Lung (tissue), 11 donors: ENCODE measurements at regions not wholly inside any gene's neighbourhood (a gene's known extent, or its start where the extent isn't known, plus 50 kb on each side); places are given as distances from the start of the nearest gene placed in this dataset.

Experiments
- ATAC-seq: fragments of 200-7000 bp; cut with Tn5 transposase; one replicate; pipeline ENCODE4 v1.9.1; 2020; ENCODE audit warnings: moderate number of reproducible peaks; ENCODE audit not compliant: insufficient read depth, low FRiP score
- DNase-seq, 3 donors: peaks; one replicate each; pipeline ENCODE4 v3.0.0-alpha.2; 2013 to 2017
- H3K27ac ChIP-seq, 2 donors: one replicate each; pipeline ENCODE4 v1.5.1; 2013; ENCODE audit warnings: mild to moderate bottlenecking in 2 of 2, moderate library complexity in 2 of 2, control low read depth in 1 of 2, inconsistent platforms in 1 of 2, low read depth in 1 of 2, low read length in 1 of 2
- H3K27me3 ChIP-seq, 3 donors: one replicate each; pipeline ENCODE4 v1.5.1; 2013; ENCODE audit warnings: low read length in 2 of 3; ENCODE audit not compliant: control insufficient read depth in 3 of 3, insufficient read depth in 3 of 3
- H3K36me3 ChIP-seq, 4 donors: one replicate each; pipeline ENCODE4 v1.5.1; 2013; ENCODE audit warnings: low read length in 4 of 4, mild to moderate bottlenecking in 1 of 4, moderate library complexity in 1 of 4; ENCODE audit not compliant: control insufficient read depth in 4 of 4, insufficient read depth in 4 of 4
- H3K4me1 ChIP-seq, 5 donors: one replicate each; pipeline ENCODE4 v1.5.1; 2013; ENCODE audit warnings: low read length in 5 of 5, mild to moderate bottlenecking in 2 of 5, moderate library complexity in 1 of 5; ENCODE audit not compliant: control insufficient read depth in 5 of 5, insufficient read depth in 5 of 5
- H3K4me3 ChIP-seq: one replicate; pipeline ENCODE4 v1.5.1; 2013; ENCODE audit warnings: mild to moderate bottlenecking, control low read depth, moderate library complexity
- H3K9ac ChIP-seq, 2 donors: one replicate each; pipeline ENCODE4 v1.5.1; 2013; ENCODE audit warnings: low read length in 2 of 2, control low read depth in 1 of 2; ENCODE audit not compliant: insufficient read depth in 1 of 2
- H3K9me3 ChIP-seq, 4 donors: one replicate each; pipeline ENCODE4 v1.5.1; 2013; ENCODE audit warnings: low read length in 3 of 4, mild to moderate bottlenecking in 1 of 4, moderate library complexity in 1 of 4; ENCODE audit not compliant: control insufficient read depth in 4 of 4, insufficient read depth in 3 of 4
- CTCF ChIP-seq: IDR thresholded peaks from 2 replicates; pipeline ENCODE4 v1.5.1; 2012; ENCODE audit warnings: mild to moderate bottlenecking; ENCODE audit errors: control extremely low read depth, extremely low read depth
- WGBS, 2 donors: extraction: QIAGEN DNeasy Blood & Tissue Kit; methylation state at CpG; one replicate each; pipeline ENCODE4 v1.1.7; 2013; 5-methylcytosine and 5-hydroxymethylcytosine counted together
- donor health status: control.
- donor health status: control.
- donor health status: Bipolar disorder and iron deficiency.
- donor health status: healthy.
- donor health status: DM: yes; HTN: yes; CAD: no.

GRCh38 chr6:167577891-167578361 is 248.8 kb upstream of the AFDN start:
- H3K4me1 ChIP-seq = peaks cover 0 to 27% (median 1%) of the 10 kb centered on the region in 5 donors
- H3K27ac ChIP-seq = no peak overlapping the region
- H3K27me3 ChIP-seq = no peaks in the 10 kb centered on the region
- DNase-seq = no peak
- no peaks in the 10 kb centered on the region for H3K9me3 ChIP-seq
- H3K9ac ChIP-seq = no peak overlapping the region
- no peak for TF ChIP-seq CTCF
- ATAC-seq = no peak
- WGBS, 2 donors = 71 to 78% methylated on average over 13 of the region's 13 CpGs
- H3K4me3 ChIP-seq = no peak overlapping the region
- H3K36me3 ChIP-seq = no peaks in the 10 kb centered on the region

GRCh38 chr6:167578371-167578901 is 248.3 kb upstream of the AFDN start:
- no peak overlapping the region for H3K4me3 ChIP-seq
- no peak overlapping the region for H3K27ac ChIP-seq
- H3K9me3 ChIP-seq = peaks cover 0 to 4% (median 0%) of the 10 kb centered on the region in 4 donors
- WGBS, 2 donors = 93 to 95% methylated on average over 16 of the region's 16 CpGs
- no peaks in the 10 kb centered on the region for H3K36me3 ChIP-seq
- H3K9ac ChIP-seq = no peak overlapping the region
- peaks cover 0 to 22% (median 0%) of the 10 kb centered on the region in 5 donors for H3K4me1 ChIP-seq
- ATAC-seq (no peak), DNase-seq (no peak)
- H3K27me3 ChIP-seq = no peaks in the 10 kb centered on the region
- no peak for TF ChIP-seq CTCF

DNA sequence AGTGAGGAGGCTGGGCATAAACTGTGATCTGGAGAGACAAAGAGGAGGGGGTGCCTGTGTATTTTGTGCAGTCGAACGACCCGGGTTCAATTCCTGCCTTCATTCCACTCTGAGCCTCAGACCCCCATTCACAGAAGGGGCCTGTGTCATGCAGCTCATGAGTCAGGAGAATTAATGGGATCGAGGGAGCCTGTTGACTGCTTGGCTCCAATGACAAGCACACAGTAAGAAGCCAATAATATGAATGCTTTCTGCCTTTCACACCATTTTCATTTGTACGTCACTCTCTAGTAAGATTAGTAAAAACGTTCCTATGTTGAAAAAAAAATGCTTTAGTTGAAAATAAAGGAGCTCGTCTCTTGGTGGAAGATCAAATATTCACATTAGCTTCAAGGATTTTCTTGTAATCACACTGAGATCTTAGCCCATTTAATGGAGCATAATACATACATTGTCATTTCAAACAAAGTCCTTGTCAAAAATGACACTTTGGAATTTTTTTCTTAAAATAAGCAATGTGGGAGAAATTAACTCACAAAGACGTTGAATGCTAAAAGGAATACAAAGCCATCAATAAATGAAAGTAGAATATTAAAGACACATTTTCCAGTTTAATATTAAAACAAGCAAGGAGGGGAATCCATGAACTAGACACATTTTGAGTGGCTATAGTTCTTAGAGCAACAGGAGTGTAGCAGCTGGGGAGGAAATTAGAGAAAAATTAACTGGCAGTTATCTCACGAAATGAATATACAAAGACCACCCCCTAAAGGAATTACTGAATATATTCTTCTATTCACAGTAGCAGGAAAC is 246.7 kb upstream of the AFDN start:
- 76 to 88% methylated on average over 9 of the region's 9 CpGs for WGBS, 2 donors
- no peaks in the 10 kb centered on the region for H3K27me3 ChIP-seq
- H3K27ac ChIP-seq = no peak overlapping the region
- ATAC-seq (no peak), DNase-seq (peak in 1 of 3 donors; percentile 72)
- H3K36me3 ChIP-seq = no peaks in the 10 kb centered on the region
- TF ChIP-seq CTCF = no peak
- no peak overlapping the region for H3K9ac ChIP-seq
- peaks cover 0 to 16% (median 0%) of the 10 kb centered on the region in 5 donors for H3K4me1 ChIP-seq
- no peak overlapping the region for H3K4me3 ChIP-seq
- peaks cover 0 to 5% (median 0%) of the 10 kb centered on the region in 4 donors for H3K9me3 ChIP-seq
